ENCODE measurements at regions not wholly inside any gene's neighbourhood (a gene's known extent, or its start where the extent isn't known, plus 50 kb on each side); places are given as distances from the start of the nearest gene placed in this dataset.

- Histone ChIP-seq H3K4me1 (no peaks in the 10 kb centered on the region), H3K4me3 (no peak overlapping the region), H3K9me3 (peaks cover 0 to 5% (median 0%) of the 10 kb centered on the region in 12 donors), H3K27ac (no peak overlapping the region), H3K36me3 (no peaks in the 10 kb centered on the region), H3K27me3 (no peaks in the 10 kb centered on the region)
- intact Hi-C loops (cut with DNase I), result no loop called here
- WGBS, 4 donors, result 81 to 91% (median 85%) methylated on average over 2 of the region's 2 CpGs
- DNase-seq, result no peak
- TF ChIP-seq POLR2A (IDR thresholded peaks at IDR 0.05) (no peak), CTCF (IDR thresholded peaks at IDR 0.05) (no peak)
- ATAC-seq, result no peak
Observed at GRCh38 chr10:83425306-83425705, 714.0 kb upstream of the GHITM start.

GRCh38 chr10:83427101-83427500, 712.2 kb upstream of the GHITM start:
- Histone ChIP-seq H3K4me1 (no peaks in the 10 kb centered on the region), H3K36me3 (no peaks in the 10 kb centered on the region), H3K4me3 (no peak overlapping the region), H3K27ac (no peak overlapping the region), H3K9me3 (peaks cover 0 to 6% (median 0%) of the 10 kb centered on the region in 12 donors), H3K27me3 (no peaks in the 10 kb centered on the region)
- TF ChIP-seq CTCF (IDR thresholded peaks at IDR 0.05) (no peak), POLR2A (IDR thresholded peaks at IDR 0.05) (no peak)
- 60 to 70% (median 65%) methylated on average over 4 of the region's 4 CpGs for WGBS, 4 donors
- DNase-seq, result no peak
- intact Hi-C loops (cut with DNase I), result no loop called here
- no peak for ATAC-seq

- H3K27me3 ChIP-seq, result no peaks in the 10 kb centered on the region
- WGBS, 4 donors, result 84 to 89% (median 86%) methylated on average over 8 of the region's 8 CpGs
- H3K9me3 ChIP-seq, result peaks cover 0 to 11% (median 0%) of the 10 kb centered on the region in 12 donors
- no peak for ATAC-seq
- no peak for DNase-seq
- H3K4me3 ChIP-seq, result no peak overlapping the region
- TF ChIP-seq CTCF (IDR thresholded peaks at IDR 0.05) (no peak), POLR2A (IDR thresholded peaks at IDR 0.05) (no peak)
- no peaks in the 10 kb centered on the region for H3K36me3 ChIP-seq
- intact Hi-C loops (cut with DNase I), result no loop called here
- no peak overlapping the region for H3K27ac ChIP-seq
- peaks cover 0 to 6% (median 0%) of the 10 kb centered on the region in 12 donors for H3K4me1 ChIP-seq
Observed at GRCh38 chr10:83432261-83433045, 706.9 kb upstream of the GHITM start.

GRCh38 chr10:83433705-83434104, 705.6 kb upstream of the GHITM start:
- TF ChIP-seq CTCF (IDR thresholded peaks at IDR 0.05) (no peak), POLR2A (IDR thresholded peaks at IDR 0.05) (no peak)

More at GRCh38 chr10:83433705-83434104, 705.6 kb upstream of the GHITM start:
- DNase-seq, result no peak
- ATAC-seq, result no peak
- Histone ChIP-seq H3K27ac (no peak overlapping the region), H3K4me1 (peaks cover 0 to 6% (median 0%) of the 10 kb centered on the region in 12 donors), H3K27me3 (no peaks in the 10 kb centered on the region), H3K4me3 (no peak overlapping the region), H3K9me3 (peaks cover 0 to 11% (median 0%) of the 10 kb centered on the region in 12 donors), H3K36me3 (no peaks in the 10 kb centered on the region)
- intact Hi-C loops (cut with DNase I), result no loop called here
- 60 to 74% (median 65%) methylated on average over 4 of the region's 4 CpGs for WGBS, 4 donors

All from heart left ventricle (tissue), 16 donors.